ENCODE measurements at regions not wholly inside any gene's neighbourhood (a gene's known extent, or its start where the extent isn't known, plus 50 kb on each side); places are given as distances from the start of the nearest gene placed in this dataset.

- intact Hi-C loops (cut with micrococcal nuclease): no loop called here
- Mint-ChIP-seq H3K4me3 (no peak overlapping the region), H3K36me3 (no peaks in the 10 kb centered on the region), H3K27ac (no peak overlapping the region), H3K9me3 (peaks cover 0 to 7% (median 0%) of the 10 kb centered on the region in 7 donors), H3K27me3 (ENCODE audit: low read depth in 3 of 3) (peaks cover 0 to 1% (median 0%) of the 10 kb centered on the region in 3 donors), H3K4me1 (no peaks in the 10 kb centered on the region)
- Histone ChIP-seq H3K27ac (ENCODE audit: low read depth in 1 of 2, low read length in 2 of 2) (no peak overlapping the region), H3K79me2 (ENCODE audit: insufficient read depth, low read length) (no peaks in the 10 kb centered on the region), H2AFZ (ENCODE audit: insufficient read depth, low read depth, low read length, poor library complexity, severe bottlenecking) (no peak overlapping the region), H4K20me1 (ENCODE audit: insufficient read depth, low read length) (no peaks in the 10 kb centered on the region), H3K4me3 (replicated peaks in 1 of 3; ENCODE audit: low read depth in 2 of 3, low read length in 3 of 3) (no peak overlapping the region), H3K36me3 (replicated peaks in 1 of 2; ENCODE audit: control insufficient read depth in 1 of 2, insufficient read depth in 2 of 2, low read length in 2 of 2) (no peaks in the 10 kb centered on the region), H3K9ac (ENCODE audit: insufficient read depth, low read length, poor library complexity, severe bottlenecking) (no peak overlapping the region), H3K9me3 (replicated peaks in 1 of 2; ENCODE audit: control insufficient read depth in 1 of 2, insufficient read depth in 1 of 2, low read length in 2 of 2) (peaks cover 0 to 3% of the 10 kb centered on the region in 2 donors), H3K27me3 (ENCODE audit: control insufficient read depth in 2 of 2, insufficient read depth in 2 of 2, low read length in 2 of 2) (no peaks in the 10 kb centered on the region), H3K4me2 (replicated peaks; ENCODE audit: extremely low read depth, low read length, poor library complexity, severe bottlenecking) (no peak overlapping the region), H3K4me1 (ENCODE audit: control insufficient read depth in 1 of 2, insufficient read depth in 2 of 2, low read length in 2 of 2) (no peaks in the 10 kb centered on the region)
- no CpG with 5 or more reads among the region's 2 CpGs for WGBS (ENCODE audit: insufficient coverage)
- DNase-seq: no peak
- no peak for TF ChIP-seq CTCF (IDR thresholded peaks at IDR 0.05)
Measured at GRCh38 chr7:97495487-97495886, 236.4 kb upstream of the TAC1 start.

- H3K36me3 Mint-ChIP-seq: no peaks in the 10 kb centered on the region
- intact Hi-C loops (cut with micrococcal nuclease): no loop called here
- H3K9me3 ChIP-seq (replicated peaks in 1 of 2; ENCODE audit: control insufficient read depth in 1 of 2, insufficient read depth in 1 of 2, low read length in 2 of 2): no peaks in the 10 kb centered on the region
- no peak overlapping the region for H2AFZ ChIP-seq (ENCODE audit: insufficient read depth, low read depth, low read length, poor library complexity, severe bottlenecking)
- no peak overlapping the region for H3K4me2 ChIP-seq (replicated peaks; ENCODE audit: extremely low read depth, low read length, poor library complexity, severe bottlenecking)
- H3K4me3 Mint-ChIP-seq: no peak overlapping the region
- no peak for TF ChIP-seq CTCF (IDR thresholded peaks at IDR 0.05)
- H3K27me3 Mint-ChIP-seq (ENCODE audit: low read depth in 3 of 3): peaks cover 0 to 4% (median 0%) of the 10 kb centered on the region in 3 donors
- DNase-seq: no peak
- H3K27ac ChIP-seq (ENCODE audit: low read depth in 1 of 2, low read length in 2 of 2): no peak overlapping the region
- no peak overlapping the region for H3K9ac ChIP-seq (ENCODE audit: insufficient read depth, low read length, poor library complexity, severe bottlenecking)
- H3K36me3 ChIP-seq (replicated peaks in 1 of 2; ENCODE audit: control insufficient read depth in 1 of 2, insufficient read depth in 2 of 2, low read length in 2 of 2): no peaks in the 10 kb centered on the region
- no peaks in the 10 kb centered on the region for H3K4me1 Mint-ChIP-seq
- H3K4me3 ChIP-seq (replicated peaks in 1 of 3; ENCODE audit: low read depth in 2 of 3, low read length in 3 of 3): no peak overlapping the region
- H3K27me3 ChIP-seq (ENCODE audit: control insufficient read depth in 2 of 2, insufficient read depth in 2 of 2, low read length in 2 of 2): no peaks in the 10 kb centered on the region
- H3K79me2 ChIP-seq (ENCODE audit: insufficient read depth, low read length): no peaks in the 10 kb centered on the region
- no peaks in the 10 kb centered on the region for H3K4me1 ChIP-seq (ENCODE audit: control insufficient read depth in 1 of 2, insufficient read depth in 2 of 2, low read length in 2 of 2)
- no peaks in the 10 kb centered on the region for H4K20me1 ChIP-seq (ENCODE audit: insufficient read depth, low read length)
- 100% methylated on average over 1 of the region's 1 CpG for WGBS (ENCODE audit: insufficient coverage)
- no peak overlapping the region for H3K27ac Mint-ChIP-seq
- peaks cover 0 to 2% (median 0%) of the 10 kb centered on the region in 7 donors for H3K9me3 Mint-ChIP-seq
Measured at GRCh38 chr7:97499204-97499603, 232.7 kb upstream of the TAC1 start.

Measured in CD14-positive monocyte (primary cell).